Tibial artery (tissue), 4 donors: ENCODE measurements at regions not wholly inside any gene's neighbourhood (a gene's known extent, or its start where the extent isn't known, plus 50 kb on each side); places are given as distances from the start of the nearest gene placed in this dataset.
"Not testable (repeated sequence)": the region's sequence is repeated elsewhere in the genome, so short reads cannot be mapped to it uniquely, and the experiment has no call there.

ENCODE experiments used
- DNase-seq, 2 donors: peaks; one replicate each; pipeline ENCODE4 v3.0.0-alpha.2; 2019
- H3K27ac ChIP-seq, 2 donors: fragments of 200-600 bp; sonication (generic) in 1 of 2; 1 replicate in 1 of 2; 2 replicates in 1 of 2; pipeline ENCODE4 v1.5.1; 2018 to 2019; ENCODE audit warnings: mild to moderate bottlenecking in 1 of 2
- H3K27me3 ChIP-seq, 2 donors: fragments of 200-600 bp; sonication (generic) in 1 of 2; one replicate each; pipeline versions ENCODE4 v1.5.1 to v1.6.0; 2016 to 2019
- H3K36me3 ChIP-seq, 3 donors: fragments of 200-600 bp; sonication (generic) in 2 of 3; one replicate each; pipeline ENCODE4 v1.5.1; 2016 to 2019; ENCODE audit warnings: mild to moderate bottlenecking in 2 of 3
- H3K4me1 ChIP-seq, 4 donors: fragments of 200-600 bp; sonication (generic) in 2 of 4; 1 replicate in 3 of 4; 2 replicates in 1 of 4; pipeline ENCODE4 v1.5.1; 2016 to 2019
- H3K4me3 ChIP-seq, 2 donors: fragments of 200-600 bp; sonication (generic) in 1 of 2; 1 replicate in 1 of 2; 2 replicates in 1 of 2; pipeline ENCODE4 v1.5.1; 2018 to 2019; ENCODE audit warnings: mild to moderate bottlenecking in 2 of 2
- H3K9me3 ChIP-seq, 3 donors: fragments of 200-600 bp; sonication (generic) in 1 of 3; one replicate each; pipeline ENCODE4 v1.5.1; 2016 to 2019
- intact Hi-C: fragments of 100-400 bp; cut with DNase I; formaldehyde crosslinking; loops from one replicate; pipeline ENCODE4 v1.15.0; 2023; ENCODE audit warnings: low total_unique reads
- TF ChIP-seq, protein P1 (sequence below), 2 experiments: fragments of 200-600 bp in 1 of 2; fragments of 450-650 bp in 1 of 2; IDR thresholded peaks; one replicate each; pipeline ENCODE4 v1.5.1; 2017 to 2019; ENCODE audit warnings: antibody characterized with exemption in 2 of 2, mild to moderate bottlenecking in 1 of 2, moderate library complexity in 1 of 2

GRCh38 chr11:95417832-95418231 is 186.8 kb upstream of the SESN3 start:
- TF ChIP-seq, protein P1, sequence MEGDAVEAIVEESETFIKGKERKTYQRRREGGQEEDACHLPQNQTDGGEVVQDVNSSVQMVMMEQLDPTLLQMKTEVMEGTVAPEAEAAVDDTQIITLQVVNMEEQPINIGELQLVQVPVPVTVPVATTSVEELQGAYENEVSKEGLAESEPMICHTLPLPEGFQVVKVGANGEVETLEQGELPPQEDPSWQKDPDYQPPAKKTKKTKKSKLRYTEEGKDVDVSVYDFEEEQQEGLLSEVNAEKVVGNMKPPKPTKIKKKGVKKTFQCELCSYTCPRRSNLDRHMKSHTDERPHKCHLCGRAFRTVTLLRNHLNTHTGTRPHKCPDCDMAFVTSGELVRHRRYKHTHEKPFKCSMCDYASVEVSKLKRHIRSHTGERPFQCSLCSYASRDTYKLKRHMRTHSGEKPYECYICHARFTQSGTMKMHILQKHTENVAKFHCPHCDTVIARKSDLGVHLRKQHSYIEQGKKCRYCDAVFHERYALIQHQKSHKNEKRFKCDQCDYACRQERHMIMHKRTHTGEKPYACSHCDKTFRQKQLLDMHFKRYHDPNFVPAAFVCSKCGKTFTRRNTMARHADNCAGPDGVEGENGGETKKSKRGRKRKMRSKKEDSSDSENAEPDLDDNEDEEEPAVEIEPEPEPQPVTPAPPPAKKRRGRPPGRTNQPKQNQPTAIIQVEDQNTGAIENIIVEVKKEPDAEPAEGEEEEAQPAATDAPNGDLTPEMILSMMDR (IDR thresholded peaks at IDR 0.05) = no peak
- no peak for DNase-seq
- Histone ChIP-seq H3K36me3 (no peaks in the 10 kb centered on the region), H3K27me3 (no peaks in the 10 kb centered on the region), H3K4me3 (no peak overlapping the region), H3K27ac (no peak overlapping the region), H3K9me3 (no peaks in the 10 kb centered on the region), H3K4me1 (no peaks in the 10 kb centered on the region)
- intact Hi-C loops = no loop called here

DNA sequence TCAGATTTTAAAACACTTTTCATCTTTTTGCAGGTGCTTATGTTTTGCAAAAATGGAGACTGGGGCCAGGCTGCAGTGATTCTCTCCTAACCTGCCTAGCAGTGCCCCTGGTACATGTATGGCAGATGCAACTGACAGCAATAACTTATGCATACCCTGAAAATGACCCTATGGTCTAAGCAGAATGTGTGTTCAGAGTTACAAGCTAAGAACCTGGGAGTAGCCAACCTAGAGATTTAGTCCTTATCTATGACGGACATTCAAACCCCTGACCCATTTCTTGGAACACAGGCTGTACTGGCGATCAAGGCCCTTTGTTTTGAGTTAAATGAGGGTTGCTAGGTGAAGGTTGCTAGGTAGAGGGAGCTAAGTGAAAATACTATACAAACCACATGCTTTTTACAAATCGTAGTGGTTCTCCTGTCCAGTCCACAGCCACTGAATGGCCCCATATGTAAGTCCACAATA is 184.9 kb upstream of the SESN3 start:
- no peak for DNase-seq
- Histone ChIP-seq H3K27ac (no peak overlapping the region), H3K36me3 (no peaks in the 10 kb centered on the region), H3K9me3 (no peaks in the 10 kb centered on the region), H3K4me1 (no peaks in the 10 kb centered on the region), H3K4me3 (no peak overlapping the region), H3K27me3 (no peaks in the 10 kb centered on the region)
- intact Hi-C loops = no loop called here
- TF ChIP-seq, protein P1 (IDR thresholded peaks at IDR 0.05) = no peak

GRCh38 chr11:95414217-95414616 is 183.2 kb upstream of the SESN3 start:
- H3K9me3 ChIP-seq = no peaks in the 10 kb centered on the region
- DNase-seq = no peak
- H3K4me1 ChIP-seq = no peaks in the 10 kb centered on the region
- TF ChIP-seq, protein P1 (IDR thresholded peaks at IDR 0.05) = no peak
- no peaks in the 10 kb centered on the region for H3K27me3 ChIP-seq
- intact Hi-C loops = no loop called here
- H3K27ac ChIP-seq = no peak overlapping the region
- no peaks in the 10 kb centered on the region for H3K36me3 ChIP-seq
- H3K4me3 ChIP-seq = no peak overlapping the region

DNA sequence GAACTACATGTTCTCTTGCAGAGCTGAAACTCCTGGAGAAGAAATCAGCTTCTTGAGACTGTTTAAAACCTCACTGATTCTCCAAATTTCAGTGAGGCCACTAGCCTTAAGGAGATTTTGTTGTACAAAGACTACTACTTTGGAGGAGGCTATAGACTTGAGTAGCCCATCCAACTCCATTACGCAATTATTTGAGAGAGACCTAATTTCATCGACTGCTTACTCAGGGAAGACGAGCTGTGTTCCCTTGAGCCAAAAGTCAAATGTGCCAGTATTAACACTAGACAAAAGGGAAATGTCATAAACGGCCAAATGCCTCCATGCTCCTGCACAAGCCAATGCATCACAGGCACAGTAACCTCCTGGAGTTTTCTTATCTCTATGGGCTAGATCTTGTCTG is 182.8 kb upstream of the SESN3 start:
- intact Hi-C loops = no loop called here
- Histone ChIP-seq H3K27ac (no peak overlapping the region), H3K36me3 (no peaks in the 10 kb centered on the region), H3K4me3 (no peak overlapping the region), H3K27me3 (no peaks in the 10 kb centered on the region), H3K4me1 (no peaks in the 10 kb centered on the region), H3K9me3 (no peaks in the 10 kb centered on the region)
- no peak for DNase-seq
- TF ChIP-seq, protein P1 (IDR thresholded peaks at IDR 0.05) = no peak

- no peak overlapping the region for H3K4me3 ChIP-seq
- no peaks in the 10 kb centered on the region for H3K27me3 ChIP-seq
- H3K36me3 ChIP-seq = no peaks in the 10 kb centered on the region
- no peak for DNase-seq
- TF ChIP-seq, protein P1 (IDR thresholded peaks at IDR 0.05) = no peak
- H3K27ac ChIP-seq = no peak overlapping the region
- intact Hi-C loops = no loop called here
- H3K4me1 ChIP-seq = no peaks in the 10 kb centered on the region
- no peaks in the 10 kb centered on the region for H3K9me3 ChIP-seq
These were observed 182.0 kb upstream of the SESN3 start for GRCh38 chr11:95413021-95413420.

GRCh38 chr11:95412074-95412473 is 181.1 kb upstream of the SESN3 start:
- Histone ChIP-seq H3K36me3 (no peaks in the 10 kb centered on the region), H3K4me1 (no peaks in the 10 kb centered on the region)

GRCh38 chr11:95410707-95411106 is 179.7 kb upstream of the SESN3 start:
- DNase-seq, H3K4me1 ChIP-seq, H3K27me3 ChIP-seq, H3K4me3 ChIP-seq, intact Hi-C loops, H3K27ac ChIP-seq, H3K36me3 ChIP-seq, H3K9me3 ChIP-seq: not testable (repeated sequence)

More at GRCh38 chr11:95412074-95412473, 181.1 kb upstream of the SESN3 start:
- intact Hi-C loops = no loop called here
- no peaks in the 10 kb centered on the region for H3K27me3 ChIP-seq
- H3K4me3 ChIP-seq = no peak overlapping the region
- DNase-seq = no peak
- TF ChIP-seq, protein P1 (IDR thresholded peaks at IDR 0.05) = no peak
- no peak overlapping the region for H3K27ac ChIP-seq
- no peaks in the 10 kb centered on the region for H3K9me3 ChIP-seq
